ENCODE measurements at regions not wholly inside any gene's neighbourhood (a gene's known extent, or its start where the extent isn't known, plus 50 kb on each side); places are given as distances from the start of the nearest gene placed in this dataset.
"Not testable (repeated sequence)": the region's sequence is repeated elsewhere in the genome, so short reads cannot be mapped to it uniquely, and the experiment has no call there.

GRCh38 chr1:181179987-181180365 is 91.5 kb downstream of the IER5 start:
- Histone ChIP-seq H3K27me3 (replicated peaks) (peaks cover 19% of the 10 kb centered on the region), H3K36me3 (replicated peaks) (no peaks in the 10 kb centered on the region), H3K4me3 (ENCODE audit: low read depth, low read length) (no peak overlapping the region), H3K27ac (no peak overlapping the region)
- in situ Hi-C loops (cut with HindIII; ENCODE audit: low pct_ligation_motif_present, low sequenced_read_pairs): no loop called here
- peak; percentile 57 for DNase-seq
- no peak for TF ChIP-seq CTCF (IDR thresholded peaks at IDR 0.05; ENCODE audit: low read depth, low read length, missing control alignments)

DNA sequence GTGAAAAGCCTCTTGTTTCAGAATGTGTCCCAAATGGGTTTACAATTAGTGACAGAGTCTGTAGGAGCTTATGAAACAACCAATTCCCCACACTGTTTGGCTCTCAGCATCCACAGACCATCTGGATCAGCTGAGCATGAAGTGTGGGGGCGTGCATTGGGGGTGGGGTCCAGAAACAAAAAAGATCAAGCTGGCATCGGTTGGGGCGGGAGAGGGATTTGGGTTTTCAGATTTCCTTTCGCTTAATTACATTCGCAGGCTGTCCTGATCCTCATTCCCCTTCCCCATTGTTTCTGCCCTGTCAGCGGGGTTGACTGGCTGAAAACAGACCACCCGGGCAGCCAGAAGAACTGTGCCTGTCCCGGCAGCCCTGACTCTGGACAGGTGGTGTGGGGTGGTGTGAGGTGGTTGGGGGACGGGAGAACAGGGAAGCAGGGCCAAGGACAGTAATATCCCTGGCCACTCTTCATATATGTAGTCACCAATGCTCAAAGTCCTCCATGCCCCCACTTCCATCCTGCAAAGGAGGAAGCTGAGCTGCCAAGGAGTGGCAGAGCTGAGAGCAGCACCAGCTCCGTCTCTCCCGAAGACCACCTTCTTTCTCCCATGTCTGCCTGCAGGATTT is 92.0 kb downstream of the IER5 start:
- no peak overlapping the region for H3K27ac ChIP-seq
- H3K36me3 ChIP-seq (replicated peaks): no peaks in the 10 kb centered on the region
- H3K27me3 ChIP-seq (replicated peaks): peaks cover 19% of the 10 kb centered on the region
- TF ChIP-seq CTCF (IDR thresholded peaks at IDR 0.05; ENCODE audit: low read depth, low read length, missing control alignments): no peak
- in situ Hi-C loops (cut with HindIII; ENCODE audit: low pct_ligation_motif_present, low sequenced_read_pairs): no loop called here
- no peak overlapping the region for H3K4me3 ChIP-seq (ENCODE audit: low read depth, low read length)
- DNase-seq: no peak

DNA sequence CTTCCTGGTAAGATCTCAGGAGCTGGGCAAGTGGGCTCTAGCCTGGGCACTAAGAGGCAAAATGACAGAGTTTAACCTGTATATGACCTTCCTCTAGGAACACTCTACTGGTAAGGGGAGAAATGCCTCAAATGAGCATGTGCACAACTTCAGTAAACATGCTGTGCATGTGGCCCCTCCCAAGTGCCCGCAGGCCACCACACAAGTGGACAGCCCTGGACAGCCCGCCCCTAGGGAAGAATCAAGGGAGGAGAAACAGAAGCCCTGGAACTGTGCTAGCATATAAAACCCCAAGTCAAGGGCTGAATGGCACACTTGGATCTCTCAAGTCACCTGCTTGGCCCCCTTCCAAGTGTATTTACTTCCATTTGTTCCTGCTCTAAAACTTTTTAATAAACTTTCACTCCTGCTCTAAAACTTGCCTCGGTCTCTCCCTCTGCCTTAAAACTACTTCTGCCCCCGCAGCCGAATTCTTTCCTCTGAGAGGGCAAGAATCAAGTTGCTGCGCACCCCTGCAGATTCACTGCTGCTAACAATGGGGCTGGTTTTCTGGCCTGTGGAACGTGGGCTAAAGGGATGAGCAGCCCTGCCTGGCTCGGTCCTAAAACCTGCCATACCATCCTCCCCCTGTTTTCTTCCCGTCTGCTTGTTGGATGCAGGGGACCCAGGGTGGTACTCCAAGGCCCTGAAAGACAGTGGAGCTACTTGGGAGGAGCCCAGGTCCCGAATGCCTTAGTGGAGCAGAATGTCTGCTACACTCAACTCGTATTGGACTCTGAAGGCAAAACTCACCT is 93.5 kb downstream of the IER5 start:
- Histone ChIP-seq H3K36me3 (replicated peaks) (no peaks in the 10 kb centered on the region), H3K4me3 (ENCODE audit: low read depth, low read length) (no peak overlapping the region), H3K27ac (no peak overlapping the region), H3K27me3 (replicated peaks) (peaks cover 19% of the 10 kb centered on the region)
- DNase-seq: no peak
- in situ Hi-C loops (cut with HindIII; ENCODE audit: low pct_ligation_motif_present, low sequenced_read_pairs): no loop called here
- no peak for TF ChIP-seq CTCF (IDR thresholded peaks at IDR 0.05; ENCODE audit: low read depth, low read length, missing control alignments)

DNA sequence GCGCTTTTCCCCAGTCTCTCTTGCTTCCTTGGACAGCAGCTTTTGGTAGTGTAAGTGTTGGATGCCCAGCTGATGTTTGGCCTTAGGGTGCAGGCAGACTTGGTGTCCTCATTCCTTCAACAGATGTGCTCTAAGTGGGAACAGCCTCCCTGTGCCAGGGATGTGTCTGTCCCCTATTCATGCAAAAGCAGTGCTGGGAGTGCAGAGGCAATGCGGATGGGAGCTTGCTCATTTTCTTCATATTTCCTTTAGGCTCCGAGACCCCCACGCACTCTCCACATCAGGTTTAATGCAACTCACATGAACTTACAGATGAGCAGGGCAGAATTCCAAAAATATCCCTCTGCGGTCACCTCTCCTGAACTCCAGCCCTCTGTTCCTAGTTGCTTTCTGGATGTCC is 96.1 kb downstream of the IER5 start:
- Histone ChIP-seq H3K36me3 (replicated peaks) (no peaks in the 10 kb centered on the region), H3K27me3 (replicated peaks) (peaks cover 16% of the 10 kb centered on the region), H3K4me3 (ENCODE audit: low read depth, low read length) (no peak overlapping the region), H3K27ac (no peak overlapping the region)
- in situ Hi-C loops (cut with HindIII; ENCODE audit: low pct_ligation_motif_present, low sequenced_read_pairs): no loop called here
- DNase-seq: no peak
- no peak for TF ChIP-seq CTCF (IDR thresholded peaks at IDR 0.05; ENCODE audit: low read depth, low read length, missing control alignments)

GRCh38 chr1:181185461-181185860 is 97.0 kb downstream of the IER5 start:
- no peak for TF ChIP-seq CTCF (IDR thresholded peaks at IDR 0.05; ENCODE audit: low read depth, low read length, missing control alignments)
- H3K27ac ChIP-seq: no peak overlapping the region
- in situ Hi-C loops (cut with HindIII; ENCODE audit: low pct_ligation_motif_present, low sequenced_read_pairs): no loop called here

DNA sequence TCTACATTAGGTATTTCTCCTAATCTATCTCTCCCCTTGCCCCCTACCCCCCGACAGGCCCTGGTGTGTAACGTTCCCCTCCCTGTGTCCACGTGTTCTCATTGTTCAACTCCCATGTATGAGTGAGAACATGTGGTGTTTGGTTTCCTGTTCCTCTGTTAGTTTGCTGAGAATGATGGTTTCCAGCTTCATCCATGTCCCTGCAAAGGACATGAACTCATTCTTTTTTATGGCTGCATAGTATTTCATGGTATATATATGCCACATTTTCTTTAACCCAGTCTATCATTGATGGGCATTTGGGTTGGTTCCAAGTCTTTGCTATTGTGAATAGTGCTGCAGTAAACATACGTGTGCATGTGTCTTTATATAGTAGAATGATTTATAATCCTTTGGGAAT is 97.6 kb downstream of the IER5 start:
- DNase-seq; H3K27ac ChIP-seq; H3K27me3 ChIP-seq (replicated peaks); in situ Hi-C loops (cut with HindIII; ENCODE audit: low pct_ligation_motif_present, low sequenced_read_pairs); H3K4me3 ChIP-seq (ENCODE audit: low read depth, low read length); H3K36me3 ChIP-seq (replicated peaks): not testable (repeated sequence)

More at GRCh38 chr1:181185461-181185860, 97.0 kb downstream of the IER5 start:
- Histone ChIP-seq H3K36me3 (replicated peaks) (no peaks in the 10 kb centered on the region), H3K4me3 (ENCODE audit: low read depth, low read length) (no peak overlapping the region), H3K27me3 (replicated peaks) (peaks cover 10% of the 10 kb centered on the region)
- DNase-seq: no peak

All from brain microvascular endothelial cell (primary cell).